ENCODE measurements at regions not wholly inside any gene's neighbourhood (a gene's known extent, or its start where the extent isn't known, plus 50 kb on each side); places are given as distances from the start of the nearest gene placed in this dataset.

- no peaks in the 10 kb centered on the region for H3K9me3 ChIP-seq
- TF ChIP-seq CTCF (IDR thresholded peaks at IDR 0.05 in 4 of 5, conservative IDR thresholded peaks at IDR 0.05 in 1 of 5), result no peak
- peak in 1 of 2 donors; percentile 14 for TF ChIP-seq POLR2A (IDR thresholded peaks at IDR 0.05)
- H3K4me1 ChIP-seq, result peaks cover 0 to 6% of the 10 kb centered on the region in 2 donors
- no peaks in the 10 kb centered on the region for H3K27me3 ChIP-seq
- DNase-seq, result peak; percentile 82 to 83
- intact Hi-C loops (cut with DNase I; ENCODE audit: low total_unique reads) (no loop called here), in situ Hi-C loops (cut with MboI; ENCODE audit: low sequenced_read_pairs in 4 of 4) (no loop called here)
- ATAC-seq, result peak; percentile 96 to 97
- peak overlapping the region; percentile 46 to 76 (median 64) for H3K4me3 ChIP-seq
- no peaks in the 10 kb centered on the region for H3K36me3 ChIP-seq
- peak overlapping the region; percentile 69 to 89 (median 80) for H3K27ac ChIP-seq
Observed at GRCh38 chr7:63925626-63926460, 72.8 kb upstream of the ZNF722 start.

- peak overlapping the region in 3 of 4 donors; percentile 58 to 76 (median 69) for H3K4me3 ChIP-seq
- ATAC-seq, result no peak
- H3K4me1 ChIP-seq, result peaks cover 0 to 6% of the 10 kb centered on the region in 2 donors
- no peak for DNase-seq
- TF ChIP-seq POLR2A (IDR thresholded peaks at IDR 0.05) (no peak), CTCF (IDR thresholded peaks at IDR 0.05 in 4 of 5, conservative IDR thresholded peaks at IDR 0.05 in 1 of 5) (no peak)
- in situ Hi-C loops (cut with MboI; ENCODE audit: low sequenced_read_pairs in 4 of 4), result no loop called here
- H3K27ac ChIP-seq, result peak overlapping the region in 1 of 4 donors; percentile 79
- intact Hi-C loops (cut with DNase I; ENCODE audit: low total_unique reads), result no loop called here
- no peaks in the 10 kb centered on the region for H3K9me3 ChIP-seq
- H3K36me3 ChIP-seq, result no peaks in the 10 kb centered on the region
- no peaks in the 10 kb centered on the region for H3K27me3 ChIP-seq
Observed at GRCh38 chr7:63927261-63927660, 71.4 kb upstream of the ZNF722 start.

GRCh38 chr7:63931057-63931600 lies 67.5 kb upstream of the ZNF722 start:
- peaks cover 0 to 6% of the 10 kb centered on the region in 2 donors for H3K4me1 ChIP-seq
- H3K9me3 ChIP-seq, result no peaks in the 10 kb centered on the region
- H3K4me3 ChIP-seq, result no peak overlapping the region
- H3K27ac ChIP-seq, result no peak overlapping the region
- intact Hi-C loops (cut with DNase I; ENCODE audit: low total_unique reads), result no loop called here
- in situ Hi-C loops (cut with MboI; ENCODE audit: low sequenced_read_pairs in 4 of 4), result no loop called here
- no peaks in the 10 kb centered on the region for H3K27me3 ChIP-seq
- TF ChIP-seq CTCF (IDR thresholded peaks at IDR 0.05 in 4 of 5, conservative IDR thresholded peaks at IDR 0.05 in 1 of 5) (no peak), POLR2A (IDR thresholded peaks at IDR 0.05) (no peak)
- no peaks in the 10 kb centered on the region for H3K36me3 ChIP-seq
- ATAC-seq (no peak), DNase-seq (no peak)

GRCh38 chr7:63931985-63932577 lies 66.6 kb upstream of the ZNF722 start:
- H3K9me3 ChIP-seq, result no peaks in the 10 kb centered on the region
- ATAC-seq (no peak), DNase-seq (no peak)
- no peaks in the 10 kb centered on the region for H3K27me3 ChIP-seq
- in situ Hi-C loops (cut with MboI; ENCODE audit: low sequenced_read_pairs in 4 of 4) (no loop called here), intact Hi-C loops (cut with DNase I; ENCODE audit: low total_unique reads) (no loop called here)
- no peak overlapping the region for H3K27ac ChIP-seq
- TF ChIP-seq POLR2A (IDR thresholded peaks at IDR 0.05) (no peak), CTCF (IDR thresholded peaks at IDR 0.05 in 4 of 5, conservative IDR thresholded peaks at IDR 0.05 in 1 of 5) (no peak)
- H3K4me3 ChIP-seq, result no peak overlapping the region
- H3K4me1 ChIP-seq, result peaks cover 0 to 2% of the 10 kb centered on the region in 2 donors
- H3K36me3 ChIP-seq, result no peaks in the 10 kb centered on the region

Measured in gastrocnemius medialis (tissue), 4 donors.